HG02938 (cell line): ENCODE measurements at regions not wholly inside any gene's neighbourhood (a gene's known extent, or its start where the extent isn't known, plus 50 kb on each side); places are given as distances from the start of the nearest gene placed in this dataset.

Source experiments
- ATAC-seq: cut with Tn5 transposase; IDR thresholded peaks from one replicate; pipeline ENCODE4 v1.9.1; 2021; ENCODE audit warnings: mild to moderate bottlenecking, moderate library complexity; ENCODE audit not compliant: unreplicated experiment

GRCh38 chr2:63658176-63658968, 69.6 kb downstream of the MDH1 start:
- no peak for ATAC-seq

- ATAC-seq: no peak
These were observed 71.3 kb downstream of the MDH1 start for GRCh38 chr2:63660060-63660459.

GRCh38 chr2:63661076-63661475, 72.3 kb downstream of the MDH1 start:
- no peak for ATAC-seq

- no peak for ATAC-seq
These were observed 73.5 kb downstream of the MDH1 start for GRCh38 chr2:63662028-63662804.

- no peak for ATAC-seq
These were observed 74.5 kb downstream of the MDH1 start for GRCh38 chr2:63663013-63663864.

- no peak for ATAC-seq
These were observed 76.3 kb downstream of the MDH1 start for GRCh38 chr2:63665091-63665490.

- no peak for ATAC-seq
These were observed 77.2 kb downstream of the MDH1 start for GRCh38 chr2:63665846-63666475.

GRCh38 chr2:63667132-63667700, 78.5 kb downstream of the MDH1 start:
- ATAC-seq: no peak

- ATAC-seq: no peak
These were observed 79.2 kb downstream of the MDH1 start for GRCh38 chr2:63668000-63668399.

- no peak for ATAC-seq
These were observed 79.7 kb downstream of the MDH1 start for GRCh38 chr2:63668466-63668865.

- no peak for ATAC-seq
These were observed 80.8 kb downstream of the MDH1 start for GRCh38 chr2:63669596-63669995.

- ATAC-seq: no peak
These were observed 85.2 kb downstream of the MDH1 start for GRCh38 chr2:63673865-63674533.

- ATAC-seq: no peak
These were observed 86.3 kb downstream of the MDH1 start for GRCh38 chr2:63675026-63675425.

GRCh38 chr2:63676135-63676534, 87.4 kb downstream of the MDH1 start:
- ATAC-seq: no peak

GRCh38 chr2:63678085-63678484, 89.3 kb downstream of the MDH1 start:
- no peak for ATAC-seq

GRCh38 chr2:63678551-63678950, 89.8 kb downstream of the MDH1 start:
- no peak for ATAC-seq

- ATAC-seq: no peak
These were observed 90.6 kb downstream of the MDH1 start for GRCh38 chr2:63679252-63679855.

- no peak for ATAC-seq
These were observed 91.7 kb downstream of the MDH1 start for GRCh38 chr2:63680455-63680854.

GRCh38 chr2:63681896-63682295, 93.1 kb downstream of the MDH1 start:
- ATAC-seq: no peak
